ENCODE measurements at regions not wholly inside any gene's neighbourhood (a gene's known extent, or its start where the extent isn't known, plus 50 kb on each side); places are given as distances from the start of the nearest gene placed in this dataset.

- no peak for TF ChIP-seq ZNF569 (CRISPR knock-in tag; IDR thresholded peaks at IDR 0.05; ENCODE audit: borderline replicate concordance)
These were observed 157.3 kb upstream of the SALL3 start (continued) for GRCh38 chr18:78822171-78822948.

GRCh38 chr18:78822949-78823285 lies 156.7 kb upstream of the SALL3 start:
- in situ Hi-C loops (cut with HindIII; ENCODE audit: extremely low pct_ligation_motif_present, low pct_unique_long_range_greater_than_20kb), result no loop called here
- ChIA-PET CTCF (ENCODE audit: low intra/inter-chr PET ratio, low total read pairs) (no interaction called here), POLR2A (no interaction called here)
- no peak overlapping the region for H3K4me2 ChIP-seq (ENCODE audit: low read depth, low read length)
- H3K4me1 ChIP-seq (ENCODE audit: insufficient read depth, low read length), result no peaks in the 10 kb centered on the region
- no TSS peak for BruUV-seq (replicated peaks)
- DNase-seq (ENCODE audit: low spot score) (no peak), FAIRE-seq (no peak), ATAC-seq (no peak)
- H4K20me1 ChIP-seq (ENCODE audit: insufficient read depth, low read length), result 0 out of 2 replicates have a peak, but pooled peaks cover 3% of the 10 kb centered on the region
- no peak overlapping the region for H3K9ac ChIP-seq (ENCODE audit: insufficient read depth, low read depth, low read length)
- no peaks in the 10 kb centered on the region for H3K79me2 ChIP-seq (ENCODE audit: insufficient read depth, low read length)
- no peak overlapping the region for H2AFZ ChIP-seq (ENCODE audit: low read length)
- H3K9me3 ChIP-seq (ENCODE audit: low read length), result no peaks in the 10 kb centered on the region
- no peak overlapping the region for H3K27ac ChIP-seq (ENCODE audit: extremely low read length, insufficient read depth, low read length)
- intact Hi-C loops (cut with micrococcal nuclease; ENCODE audit: unreplicated experiment), result no loop called here
- peaks cover 0 to 62% of the 10 kb centered on the region in 2 experiments; a peak in 4 of 5 replicates for H3K27me3 ChIP-seq (ENCODE audit: control insufficient read depth in 1 of 2, insufficient read depth in 2 of 2, low read length in 2 of 2)
- no peaks in the 10 kb centered on the region for H3K36me3 ChIP-seq (replicated peaks in 1 of 2; ENCODE audit: control insufficient read depth in 1 of 2, insufficient read depth in 2 of 2, low read length in 2 of 2)
- TF ChIP-seq AKAP8 (CRISPR knock-in tag; IDR thresholded peaks at IDR 0.05) (no peak), SALL2 (CRISPR knock-in tag; IDR thresholded peaks at IDR 0.05) (no peak), JUN (CRISPR knock-in tag; IDR thresholded peaks at IDR 0.05) (no peak), MTF2 (CRISPR knock-in tag; IDR thresholded peaks at IDR 0.05; ENCODE audit: borderline replicate concordance) (no peak), TAF1 (CRISPR knock-in tag; IDR thresholded peaks at IDR 0.05) (no peak), CREB1 (IDR thresholded peaks at IDR 0.05) (no peak), CREB1 (CRISPR knock-in tag; IDR thresholded peaks at IDR 0.05) (no peak), ZNF12 (CRISPR knock-in tag; IDR thresholded peaks at IDR 0.05) (no peak)
- WGBS (ENCODE audit: low lambda C conversion rate), result 59% methylated on average over 15 of the region's 15 CpGs
- no peak overlapping the region for H3K4me3 ChIP-seq (replicated peaks in 1 of 3; ENCODE audit: insufficient read depth in 1 of 3, low read depth in 2 of 3, low read length in 3 of 3)

Measured in HepG2 (cell line).